ENCODE measurements at regions not wholly inside any gene's neighbourhood (a gene's known extent, or its start where the extent isn't known, plus 50 kb on each side); places are given as distances from the start of the nearest gene placed in this dataset.

DNA sequence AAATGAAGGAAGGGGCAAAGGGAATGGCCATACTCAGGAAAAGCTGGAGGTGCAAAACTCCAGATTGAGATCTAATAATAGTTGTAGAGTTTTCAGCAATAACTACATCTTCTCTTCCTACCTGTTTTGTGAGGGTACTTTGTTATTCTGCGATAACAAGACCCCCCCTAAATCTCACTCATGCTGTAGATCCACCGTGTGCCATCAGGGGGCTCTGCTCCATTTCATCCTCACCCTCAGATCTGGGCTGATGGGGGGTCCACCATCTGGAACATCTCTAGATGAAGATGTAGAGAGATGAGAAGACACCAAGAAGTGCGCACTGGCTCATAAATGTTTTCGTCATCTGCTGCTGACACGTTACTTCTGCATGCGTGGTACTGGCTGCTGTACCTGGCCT, 135.9 kb upstream of the KIRREL3 start:
- no peak for TF ChIP-seq YY1 (IDR thresholded peaks at IDR 0.05; ENCODE audit: insufficient read depth, insufficient read length)
- no peak for TF ChIP-seq ZNF274 (IDR thresholded peaks at IDR 0.05; ENCODE audit: low read depth, low read length)
- no peak for TF ChIP-seq SUZ12 (IDR thresholded peaks at IDR 0.05; ENCODE audit: extremely low read depth, insufficient read depth, insufficient read length)
